MV-4-11 (cell line): ENCODE measurements at regions not wholly inside any gene's neighbourhood (a gene's known extent, or its start where the extent isn't known, plus 50 kb on each side); places are given as distances from the start of the nearest gene placed in this dataset.
"Not testable (repeated sequence)": the region's sequence is repeated elsewhere in the genome, so short reads cannot be mapped to it uniquely, and the experiment has no call there.

Source experiments
- DNase-seq: peaks from one replicate; lab custom pipeline; 2025; lab: John Stamatoyannopoulos, UW

GRCh38 chr14:22251090-22251489 lies 337.9 kb downstream of the DAD1 start:
- no peak for DNase-seq

DNA sequence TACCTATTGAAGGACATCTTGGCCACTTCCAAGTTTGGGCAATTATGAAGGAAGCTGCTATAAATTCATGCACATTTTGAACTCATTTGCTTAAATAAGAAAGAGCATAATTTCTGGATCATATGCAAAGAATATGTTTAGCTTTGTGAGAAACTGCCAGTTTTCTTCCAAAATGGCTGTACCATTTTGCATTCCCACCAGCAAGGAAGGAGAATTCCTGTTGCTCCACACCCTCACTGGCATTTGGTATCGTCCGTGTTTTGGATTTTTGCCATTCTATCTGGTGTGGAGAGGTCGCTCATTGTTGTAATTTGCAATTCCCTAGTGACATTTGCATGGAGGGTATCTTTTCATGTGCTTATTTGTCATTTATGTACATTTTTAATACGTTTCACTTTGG lies 339.3 kb downstream of the DAD1 start:
- DNase-seq = no peak

DNA sequence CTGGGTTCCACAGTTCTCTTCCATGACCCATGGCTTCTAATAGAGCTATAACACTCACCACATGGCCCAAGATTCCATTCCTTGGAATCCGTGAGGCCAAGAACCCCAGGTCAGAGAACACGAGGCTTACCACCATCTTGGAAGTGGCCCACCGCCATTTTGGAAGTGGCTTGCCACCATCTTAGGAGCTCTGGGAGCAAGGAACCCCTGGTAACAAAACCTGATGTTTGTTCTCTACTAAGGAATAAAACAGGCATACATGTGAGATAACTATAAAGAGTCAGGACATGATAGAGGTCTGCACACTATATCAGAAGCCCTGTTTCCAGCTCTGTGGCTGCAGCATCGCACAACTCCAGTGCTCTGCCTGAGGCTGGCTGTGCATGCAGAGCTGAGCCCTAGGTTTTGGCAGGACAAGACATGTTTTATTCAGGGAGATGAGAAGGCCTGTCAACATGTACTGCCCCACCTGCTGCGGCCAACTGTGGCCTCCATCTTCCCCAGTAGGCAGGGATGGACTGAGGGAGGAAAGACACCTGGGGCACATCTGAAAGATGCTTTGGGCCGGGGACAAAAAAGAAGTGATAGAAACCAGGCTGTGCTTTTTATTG lies 344.9 kb downstream of the DAD1 start:
- DNase-seq = no peak

DNA sequence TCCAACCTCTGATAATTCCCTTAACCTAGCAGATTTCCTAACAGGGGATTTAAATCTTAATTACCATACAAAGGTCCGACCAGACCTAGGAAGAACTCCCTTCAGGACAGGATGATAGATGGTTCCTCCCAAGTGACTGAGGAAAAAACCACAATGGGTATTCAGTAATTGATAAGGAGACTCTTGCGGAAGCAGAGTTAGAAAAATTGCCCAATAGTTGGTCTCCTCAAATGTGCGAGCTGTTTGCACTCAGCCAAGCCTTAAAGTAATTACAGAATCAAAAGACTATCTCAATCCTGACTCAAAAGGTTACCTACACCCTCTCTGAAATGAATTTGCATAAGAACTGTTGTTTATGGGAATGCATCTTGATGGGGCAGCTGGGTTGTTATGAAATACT lies 350.7 kb downstream of the DAD1 start:
- peak; percentile 48 for DNase-seq

- no peak for DNase-seq
Observed at GRCh38 chr14:22233377-22233776, 355.6 kb downstream of the DAD1 start.

DNA sequence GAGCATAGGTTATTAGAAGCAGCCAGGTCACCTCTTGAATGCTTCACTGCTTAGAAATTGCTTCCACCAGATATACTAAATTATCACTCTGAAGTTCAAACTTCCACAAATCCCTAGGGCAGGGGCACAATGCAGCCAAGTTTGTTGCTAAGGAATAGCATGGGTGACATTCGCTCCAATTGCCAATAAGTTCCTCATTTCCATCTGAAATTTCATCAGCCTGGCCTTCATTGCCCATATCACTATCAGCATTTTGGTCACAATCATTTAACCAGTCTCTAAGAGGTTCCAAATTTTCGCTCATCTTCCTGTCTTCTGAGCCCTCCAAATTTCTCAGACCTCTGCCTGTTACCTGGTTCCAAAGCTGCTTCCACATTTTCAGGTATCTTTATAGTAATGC lies 356.1 kb downstream of the DAD1 start:
- no peak for DNase-seq

DNA sequence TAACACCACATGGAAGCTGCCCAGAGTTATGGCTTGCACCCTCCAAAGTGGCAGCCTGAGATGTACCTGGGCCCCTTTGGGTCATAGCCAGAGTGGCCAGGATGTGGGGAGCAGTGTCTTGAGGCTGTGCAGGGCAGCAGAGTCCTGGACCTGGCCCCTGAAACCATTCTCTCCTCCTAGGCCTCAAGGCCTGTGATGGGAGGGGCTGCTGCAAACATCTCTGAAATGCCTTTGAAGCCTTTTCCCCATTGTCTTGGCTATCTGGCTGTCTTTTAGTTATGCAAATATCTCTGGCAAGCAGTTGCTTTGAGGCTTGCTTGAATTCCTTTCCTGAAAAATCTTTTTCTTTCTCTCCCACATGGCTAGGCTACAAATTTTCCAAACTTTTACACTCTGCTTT lies 356.5 kb downstream of the DAD1 start:
- no peak for DNase-seq

- no peak for DNase-seq
Observed at GRCh38 chr14:22231018-22231417, 358.0 kb downstream of the DAD1 start.

- no peak for DNase-seq
Observed at GRCh38 chr14:22230517-22230916, 358.5 kb downstream of the DAD1 start.

DNA sequence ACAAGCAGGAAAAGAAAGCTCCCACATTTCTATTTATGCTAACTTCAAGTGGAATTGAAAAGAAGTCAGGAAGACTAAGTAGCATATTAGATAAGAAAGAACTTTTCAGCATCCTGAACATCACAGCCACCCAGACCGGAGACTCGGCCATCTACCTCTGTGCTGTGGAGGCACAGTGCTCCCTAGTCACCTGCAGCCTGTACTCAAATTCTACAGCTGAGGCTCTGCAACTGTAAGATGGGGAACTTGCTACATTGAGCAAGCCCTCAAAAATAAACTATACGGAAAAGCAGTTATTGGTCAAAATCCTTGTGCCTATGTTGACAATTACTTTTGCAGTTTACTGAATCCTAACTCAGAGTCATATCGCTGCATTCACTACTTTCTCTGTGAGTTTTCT lies 361.9 kb downstream of the DAD1 start:
- peak; percentile 26 for DNase-seq

- peak; percentile 92 for DNase-seq
Observed at GRCh38 chr14:22226381-22226780, 362.6 kb downstream of the DAD1 start.

DNA sequence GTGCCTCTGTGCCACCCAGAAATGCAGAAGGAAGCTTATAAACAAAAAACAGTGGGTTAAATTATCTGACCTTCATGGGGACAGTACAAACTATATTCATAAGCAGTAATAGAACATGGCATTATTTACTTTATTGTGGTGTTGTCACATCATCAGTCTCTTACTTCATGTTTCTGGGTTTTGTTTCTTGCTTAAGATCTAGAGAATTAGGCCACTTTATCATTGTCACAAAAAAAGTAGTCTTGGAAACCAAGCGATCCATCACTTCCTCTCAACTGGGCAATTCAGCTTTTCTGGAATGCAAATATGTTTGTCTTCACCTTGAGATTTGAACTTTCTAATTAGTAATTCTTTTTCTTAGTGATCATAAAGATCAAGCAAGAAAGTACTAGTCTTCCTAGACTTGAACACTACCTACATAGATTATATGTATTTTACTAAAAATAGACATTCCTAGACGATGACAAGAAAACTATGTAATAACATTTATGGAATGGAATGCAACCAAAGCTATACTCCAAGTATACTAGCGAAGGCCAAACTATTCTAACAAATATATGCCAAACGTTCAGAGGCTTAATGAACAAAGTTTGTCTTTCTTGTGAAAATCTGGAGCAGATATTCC lies 363.4 kb downstream of the DAD1 start:
- DNase-seq = no peak

- peak; percentile 36 for DNase-seq
Observed at GRCh38 chr14:22221508-22221907, 367.5 kb downstream of the DAD1 start.

DNA sequence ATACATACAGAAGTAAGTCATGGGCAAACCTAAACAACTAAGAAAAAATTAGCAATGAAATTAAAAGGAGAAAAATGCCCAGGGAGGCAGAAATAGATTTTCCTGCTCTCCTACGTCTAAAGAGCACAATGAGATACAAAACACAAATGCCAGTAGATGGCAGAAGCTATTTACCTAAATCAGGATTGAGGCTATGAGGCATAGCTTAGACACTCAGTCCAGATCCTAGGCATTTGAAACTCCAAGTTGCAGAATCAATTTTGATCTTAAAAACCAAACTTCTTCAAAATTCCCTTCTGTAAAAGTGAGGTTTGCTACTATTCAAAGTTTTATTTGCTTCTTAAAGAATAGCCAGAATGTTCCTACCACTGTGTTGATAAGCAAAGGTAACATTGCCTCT lies 368.6 kb downstream of the DAD1 start:
- no peak for DNase-seq

DNA sequence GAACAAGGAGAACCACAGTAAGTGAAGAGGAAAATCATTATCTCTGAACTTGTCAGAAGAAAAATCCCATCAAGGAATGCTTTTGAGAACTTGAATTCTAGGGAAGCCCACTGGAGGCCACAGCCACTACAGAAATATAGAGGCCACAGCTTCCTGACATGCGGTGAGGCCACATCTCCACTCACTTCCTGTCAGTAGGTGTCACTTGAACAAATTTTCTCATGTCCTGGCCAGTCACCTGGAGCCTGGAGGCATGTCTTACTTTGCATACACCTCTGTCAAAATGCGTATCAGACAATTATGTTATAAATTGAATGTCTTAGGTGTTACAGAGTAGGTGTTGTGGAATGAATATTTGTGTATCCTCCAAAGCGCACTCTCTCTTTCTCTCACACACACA lies 370.3 kb downstream of the DAD1 start:
- DNase-seq = no peak

GRCh38 chr14:22213120-22213519 lies 375.9 kb downstream of the DAD1 start:
- peak; percentile 81 for DNase-seq

- no peak for DNase-seq
Observed at GRCh38 chr14:22210906-22211305, 378.1 kb downstream of the DAD1 start.

- DNase-seq = no peak
Observed at GRCh38 chr14:22210026-22210425, 379.0 kb downstream of the DAD1 start.

- no peak for DNase-seq
Observed at GRCh38 chr14:22203036-22203435, 386.0 kb downstream of the DAD1 start.

- no peak for DNase-seq
Observed at GRCh38 chr14:22202313-22202712, 386.7 kb downstream of the DAD1 start.

DNA sequence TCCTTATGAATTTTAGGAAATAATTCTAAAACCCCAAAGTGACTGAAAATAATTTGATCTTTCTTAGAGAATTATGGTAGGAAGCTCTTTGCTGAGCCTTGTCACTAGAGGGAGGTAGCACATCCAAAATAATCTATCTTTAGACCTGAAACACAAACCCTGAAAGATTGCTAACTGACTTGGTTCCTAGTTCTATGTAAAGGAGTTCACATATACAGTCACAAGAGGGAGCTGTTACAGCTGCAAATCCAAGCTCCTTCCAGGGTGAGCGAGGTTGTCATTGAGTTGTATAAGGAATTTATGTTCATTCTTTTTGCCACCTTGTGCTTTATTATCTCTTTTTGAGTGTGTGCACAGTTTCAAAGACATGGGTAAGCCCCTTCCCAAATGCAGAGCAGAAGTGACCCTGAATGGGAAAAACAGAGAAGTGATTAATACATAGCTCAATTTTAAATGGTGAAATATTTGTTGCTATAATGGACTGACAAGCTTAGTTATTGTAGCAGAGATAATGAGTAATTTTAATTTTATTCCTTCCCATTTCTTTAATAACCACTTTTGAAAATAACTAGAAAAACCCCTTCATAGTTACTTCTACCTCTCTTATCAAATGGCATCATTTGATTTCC lies 387.9 kb downstream of the DAD1 start:
- DNase-seq = peak; percentile 81

- DNase-seq = not testable (repeated sequence)
Observed at GRCh38 chr14:22200131-22200530, 388.9 kb downstream of the DAD1 start.

GRCh38 chr14:22194664-22195063 lies 394.4 kb downstream of the DAD1 start:
- no peak for DNase-seq
